ENCODE measurements at regions not wholly inside any gene's neighbourhood (a gene's known extent, or its start where the extent isn't known, plus 50 kb on each side); places are given as distances from the start of the nearest gene placed in this dataset.

GRCh38 chr14:98544174-98544573 lies 727.8 kb downstream of the BCL11B start:
- no peak for TF ChIP-seq CTCF (IDR thresholded peaks at IDR 0.05; ENCODE audit: insufficient read depth in 1 of 2, low read depth in 1 of 2, low read length in 1 of 2, severe bottlenecking in 1 of 2, unreplicated experiment in 1 of 2)
- H3K36me3 ChIP-seq (ENCODE audit: control insufficient read depth, insufficient read depth, low read length): no peaks in the 10 kb centered on the region
- H3K4me3 ChIP-seq (ENCODE audit: low read depth, low read length): no peak overlapping the region
- Mint-ChIP-seq H3K9me3 (ENCODE audit: unreplicated experiment) (no peaks in the 10 kb centered on the region), H3K27me3 (ENCODE audit: insufficient read depth, unreplicated experiment) (no peaks in the 10 kb centered on the region), H3K4me1 (ENCODE audit: low read depth, unreplicated experiment) (no peaks in the 10 kb centered on the region), H3K36me3 (ENCODE audit: insufficient read depth, unreplicated experiment) (no peaks in the 10 kb centered on the region), H3K27ac (ENCODE audit: unreplicated experiment) (no peak overlapping the region), H3K4me3 (ENCODE audit: unreplicated experiment) (no peak overlapping the region)
- H3K4me1 ChIP-seq: no peaks in the 10 kb centered on the region
- H3K9me3 ChIP-seq: no peaks in the 10 kb centered on the region
- BruUV-seq (replicated peaks): no TSS peak
- no peak for DNase-seq
- ChIA-PET POLR2A (no interaction called here), CTCF (no interaction called here)
- H3K27me3 ChIP-seq (replicated peaks; ENCODE audit: control insufficient read depth, insufficient read depth, low read length): no peaks in the 10 kb centered on the region
- intact Hi-C loops (cut with micrococcal nuclease; ENCODE audit: unreplicated experiment): no loop called here

GRCh38 chr14:98545181-98545580 lies 726.8 kb downstream of the BCL11B start:
- Histone ChIP-seq H3K9me3 (no peaks in the 10 kb centered on the region), H3K36me3 (ENCODE audit: control insufficient read depth, insufficient read depth, low read length) (no peaks in the 10 kb centered on the region), H3K4me1 (no peaks in the 10 kb centered on the region), H3K4me3 (ENCODE audit: low read depth, low read length) (no peak overlapping the region), H3K27me3 (replicated peaks; ENCODE audit: control insufficient read depth, insufficient read depth, low read length) (no peaks in the 10 kb centered on the region)
- BruUV-seq (replicated peaks): no TSS peak
- Mint-ChIP-seq H3K9me3 (ENCODE audit: unreplicated experiment) (no peaks in the 10 kb centered on the region), H3K36me3 (ENCODE audit: insufficient read depth, unreplicated experiment) (no peaks in the 10 kb centered on the region), H3K4me1 (ENCODE audit: low read depth, unreplicated experiment) (no peaks in the 10 kb centered on the region), H3K27me3 (ENCODE audit: insufficient read depth, unreplicated experiment) (no peaks in the 10 kb centered on the region), H3K4me3 (ENCODE audit: unreplicated experiment) (no peak overlapping the region), H3K27ac (ENCODE audit: unreplicated experiment) (no peak overlapping the region)
- ChIA-PET CTCF (no interaction called here), POLR2A (no interaction called here)
- no peak for DNase-seq
- no peak for TF ChIP-seq CTCF (IDR thresholded peaks at IDR 0.05; ENCODE audit: insufficient read depth in 1 of 2, low read depth in 1 of 2, low read length in 1 of 2, severe bottlenecking in 1 of 2, unreplicated experiment in 1 of 2)
- intact Hi-C loops (cut with micrococcal nuclease; ENCODE audit: unreplicated experiment): no loop called here

- H3K27me3 ChIP-seq (replicated peaks; ENCODE audit: control insufficient read depth, insufficient read depth, low read length): no peaks in the 10 kb centered on the region
- intact Hi-C loops (cut with micrococcal nuclease; ENCODE audit: unreplicated experiment): no loop called here
- no peak for DNase-seq
- no peaks in the 10 kb centered on the region for H3K4me1 ChIP-seq
- no peaks in the 10 kb centered on the region for H3K9me3 Mint-ChIP-seq (ENCODE audit: unreplicated experiment)
- no peaks in the 10 kb centered on the region for H3K36me3 ChIP-seq (ENCODE audit: control insufficient read depth, insufficient read depth, low read length)
- no peak overlapping the region for H3K4me3 Mint-ChIP-seq (ENCODE audit: unreplicated experiment)
- H3K27me3 Mint-ChIP-seq (ENCODE audit: insufficient read depth, unreplicated experiment): peaks cover under 1% of the 10 kb centered on the region
- no peak overlapping the region for H3K4me3 ChIP-seq (ENCODE audit: low read depth, low read length)
- POLR2A ChIA-PET: no interaction called here
- H3K27ac Mint-ChIP-seq (ENCODE audit: unreplicated experiment): no peak overlapping the region
- BruUV-seq (replicated peaks): no TSS peak
- H3K36me3 Mint-ChIP-seq (ENCODE audit: insufficient read depth, unreplicated experiment): no peaks in the 10 kb centered on the region
- H3K4me1 Mint-ChIP-seq (ENCODE audit: low read depth, unreplicated experiment): no peaks in the 10 kb centered on the region
- H3K9me3 ChIP-seq: no peaks in the 10 kb centered on the region
- TF ChIP-seq CTCF (IDR thresholded peaks at IDR 0.05; ENCODE audit: insufficient read depth in 1 of 2, low read depth in 1 of 2, low read length in 1 of 2, severe bottlenecking in 1 of 2, unreplicated experiment in 1 of 2): no peak
- CTCF ChIA-PET: no interaction called here
Observed at GRCh38 chr14:98548071-98548686, 723.8 kb downstream of the BCL11B start.

All from Caco-2 (cell line).